Left ventricle myocardium inferior (tissue), 1 donor: ENCODE measurements at regions not wholly inside any gene's neighbourhood (a gene's known extent, or its start where the extent isn't known, plus 50 kb on each side); places are given as distances from the start of the nearest gene placed in this dataset.

ENCODE experiments used
- DNase-seq: peaks from one replicate; pipeline ENCODE4 v3.0.0-alpha.2; 2020
- H3K27ac ChIP-seq: fragments of 200-600 bp; replicated peaks from 2 replicates; pipeline ENCODE4 v1.8.0; 2021
- H3K27me3 ChIP-seq: fragments of 200-600 bp; 2 replicates; pipeline ENCODE4 v1.8.0; 2021; ENCODE audit warnings: low read depth
- H3K36me3 ChIP-seq: fragments of 200-600 bp; 2 replicates; pipeline ENCODE4 v1.8.0; 2021
- H3K4me1 ChIP-seq: fragments of 200-600 bp; 2 replicates; pipeline ENCODE4 v1.8.0; 2021
- H3K4me3 ChIP-seq: fragments of 200-600 bp; 2 replicates; pipeline ENCODE4 v1.8.0; 2021; ENCODE audit warnings: mild to moderate bottlenecking, moderate library complexity
- H3K9me3 ChIP-seq: fragments of 200-600 bp; replicated peaks from 2 replicates; pipeline ENCODE4 v1.8.0; 2021
- CTCF ChIP-seq: fragments of 200-600 bp; IDR thresholded peaks from 2 replicates; pipeline ENCODE4 v1.8.0; 2021; ENCODE audit warnings: antibody characterized with exemption, mild to moderate bottlenecking, borderline replicate concordance
- intact Hi-C: fragments of 100-400 bp; cut with micrococcal nuclease; formaldehyde crosslinking; loops from one replicate; pipeline ENCODE4 v1.11.0; 2022
- donor health status: DM: no; HTN: yes; CAD: no; lungs with severe emphysema.

GRCh38 chr11:27253224-27253623, 109.8 kb downstream of the CCDC34 start:
- Histone ChIP-seq H3K4me3 (no peak overlapping the region), H3K4me1 (peaks cover 10% of the 10 kb centered on the region), H3K27ac (no peak overlapping the region), H3K36me3 (no peaks in the 10 kb centered on the region), H3K9me3 (no peaks in the 10 kb centered on the region), H3K27me3 (no peaks in the 10 kb centered on the region)
- intact Hi-C loops = no loop called here
- no peak for DNase-seq
- TF ChIP-seq CTCF = no peak

GRCh38 chr11:27250867-27251665, 111.9 kb downstream of the CCDC34 start:
- DNase-seq = no peak
- Histone ChIP-seq H3K27me3 (no peaks in the 10 kb centered on the region), H3K4me3 (no peak overlapping the region), H3K36me3 (no peaks in the 10 kb centered on the region), H3K4me1 (peaks cover 31% of the 10 kb centered on the region), H3K27ac (peak overlapping the region; percentile 44), H3K9me3 (no peaks in the 10 kb centered on the region)
- no peak for TF ChIP-seq CTCF
- intact Hi-C loops = no loop called here

GRCh38 chr11:27248576-27249509, 114.2 kb downstream of the CCDC34 start:
- H3K4me3 ChIP-seq = no peak overlapping the region
- intact Hi-C loops = no loop called here
- no peaks in the 10 kb centered on the region for H3K9me3 ChIP-seq
- TF ChIP-seq CTCF = no peak
- peak; percentile 23 for DNase-seq
- H3K27ac ChIP-seq = peak overlapping the region; percentile 70
- H3K4me1 ChIP-seq = peaks cover 34% of the 10 kb centered on the region
- H3K27me3 ChIP-seq = no peaks in the 10 kb centered on the region
- H3K36me3 ChIP-seq = no peaks in the 10 kb centered on the region

GRCh38 chr11:27247660-27248059, 115.4 kb downstream of the CCDC34 start:
- DNase-seq = no peak
- Histone ChIP-seq H3K27ac (peak overlapping the region; percentile 70), H3K9me3 (no peaks in the 10 kb centered on the region), H3K36me3 (no peaks in the 10 kb centered on the region), H3K27me3 (no peaks in the 10 kb centered on the region), H3K4me3 (no peak overlapping the region), H3K4me1 (peaks cover 34% of the 10 kb centered on the region)
- TF ChIP-seq CTCF = no peak
- intact Hi-C loops = no loop called here

- intact Hi-C loops = no loop called here
Observed at GRCh38 chr11:27246925-27247324, 116.1 kb downstream of the CCDC34 start.

More at GRCh38 chr11:27246925-27247324, 116.1 kb downstream of the CCDC34 start:
- Histone ChIP-seq H3K4me3 (no peak overlapping the region), H3K4me1 (peaks cover 34% of the 10 kb centered on the region), H3K36me3 (no peaks in the 10 kb centered on the region), H3K27me3 (no peaks in the 10 kb centered on the region), H3K27ac (peak overlapping the region; percentile 70), H3K9me3 (no peaks in the 10 kb centered on the region)
- DNase-seq = no peak
- TF ChIP-seq CTCF = no peak
